SK-N-SH (cell line): ENCODE measurements at regions not wholly inside any gene's neighbourhood (a gene's known extent, or its start where the extent isn't known, plus 50 kb on each side); places are given as distances from the start of the nearest gene placed in this dataset.

Source experiments
- CTCF ChIA-PET: fragments of 300-600, 350-600 bp; formaldehyde crosslinking; extraction: SDS; loops from one replicate; lab custom pipeline; 2021; lab: Yijun Ruan, JAX
- POLR2A ChIA-PET: fragments of 350-600 bp; sonication (Branson Sonifier 250); formaldehyde crosslinking; extraction: SDS; loops from one replicate; lab custom pipeline; 2020; ENCODE audit warnings: antibody characterized with exemption, inconsistent platforms; lab: Yijun Ruan, JAX
- DNase-seq: peaks from one replicate; pipeline ENCODE4 v3.0.0; 2012
- H2AFZ ChIP-seq: fragments of 200-600 bp; sonication (generic); 2 replicates; pipeline ENCODE4 v1.8.1; 2016; ENCODE audit warnings: antibody characterized with exemption, mild to moderate bottlenecking, low read depth
- H3F3A ChIP-seq: fragments of 200-600 bp; sonication (generic); replicated peaks from 2 replicates; pipeline ENCODE3; 2016; ENCODE audit warnings: antibody characterized with exemption, mild to moderate bottlenecking; ENCODE audit not compliant: insufficient read depth
- H3K27ac ChIP-seq, 2 experiments: fragments of 200-500 bp in 1 of 2; fragments of 200-600 bp in 1 of 2; sonication (Bioruptor generic) in 1 of 2; sonication (generic), shearing (Covaris generic) in 1 of 2; 2 replicates each; pipeline versions ENCODE4 v1.5.1 to v1.6.1; 2014 to 2016; ENCODE audit warnings: low read depth in 2 of 2, inconsistent platforms in 1 of 2, low read length in 1 of 2, mild to moderate bottlenecking in 1 of 2, mixed read lengths in 1 of 2
- H3K27me3 ChIP-seq: fragments of 200-600 bp; sonication (generic), shearing (Covaris generic); 2 replicates; pipeline ENCODE4 v1.6.1; 2016; ENCODE audit warnings: mixed run types; ENCODE audit not compliant: insufficient read depth
- H3K36me3 ChIP-seq, 2 experiments: fragments of 200-500 bp in 1 of 2; fragments of 200-600 bp in 1 of 2; sonication (Bioruptor generic) in 1 of 2; sonication (generic) in 1 of 2; replicated peaks in 1 of 2; 2 replicates each; pipeline versions ENCODE3 to v1.5.1; 2014 to 2016; ENCODE audit warnings: low read length in 1 of 2, mild to moderate bottlenecking in 1 of 2; ENCODE audit not compliant: insufficient read depth in 2 of 2, control insufficient read depth in 1 of 2
- H3K4me1 ChIP-seq, 2 experiments: fragments of 200-500 bp in 1 of 2; fragments of 200-600 bp in 1 of 2; sonication (Bioruptor generic) in 1 of 2; sonication (generic), shearing (Covaris generic) in 1 of 2; 2 replicates each; pipeline versions ENCODE4 v1.5.1 to v1.6.1; 2014 to 2016; ENCODE audit warnings: low read depth in 1 of 2, low read length in 1 of 2, mixed run types in 1 of 2; ENCODE audit not compliant: insufficient read depth in 2 of 2, control insufficient read depth in 1 of 2
- H3K4me2 ChIP-seq: fragments of 200-600 bp; sonication (generic), shearing (Covaris generic); 2 replicates; pipeline ENCODE4 v1.6.1; 2017; ENCODE audit warnings: mixed run types
- H3K4me3 ChIP-seq, 2 experiments: fragments of 200-500 bp in 1 of 2; fragments of 200-600 bp in 1 of 2; sonication (Bioruptor generic) in 1 of 2; sonication (generic), shearing (Covaris generic) in 1 of 2; 2 replicates each; pipeline versions ENCODE4 v1.5.1 to v1.8.1; 2014 to 2016; ENCODE audit warnings: low read depth in 2 of 2, inconsistent platforms in 1 of 2, low read length in 1 of 2, mild to moderate bottlenecking in 1 of 2, mixed read lengths in 1 of 2, moderate library complexity in 1 of 2
- H3K79me2 ChIP-seq: fragments of 200-600 bp; sonication (generic); 2 replicates; pipeline ENCODE4 v1.8.1; 2017; ENCODE audit warnings: mild to moderate bottlenecking; ENCODE audit not compliant: insufficient read depth
- H3K9ac ChIP-seq: fragments of 200-600 bp; sonication (generic); 2 replicates; pipeline ENCODE4 v1.6.1; 2017; ENCODE audit warnings: mixed run types
- H3K9me2 ChIP-seq: fragments of 200-600 bp; sonication (generic); 2 replicates; pipeline ENCODE4 v1.6.1; 2017; ENCODE audit warnings: mixed run types
- H3K9me3 ChIP-seq: fragments of 200-600 bp; sonication (generic); 2 replicates; pipeline ENCODE4 v1.6.1; 2017; ENCODE audit warnings: mixed run types, mild to moderate bottlenecking, moderate library complexity
- H4K20me1 ChIP-seq: fragments of 200-600 bp; sonication (generic); 2 replicates; pipeline ENCODE4 v1.6.1; 2017; ENCODE audit warnings: mild to moderate bottlenecking, mixed run types; ENCODE audit not compliant: insufficient read depth
- EP300 ChIP-seq, 2 experiments: IDR thresholded peaks; 2 replicates each; pipeline versions ENCODE4 v1.4.0 to v1.6.1; 2012; ENCODE audit warnings: borderline replicate concordance in 1 of 2, low read depth in 1 of 2, low read length in 1 of 2
- FOXJ3 ChIP-seq: sonication (generic); formaldehyde crosslinking; IDR thresholded peaks from 2 replicates; pipeline ENCODE4 v1.5.1; 2020; ENCODE audit warnings: mild to moderate bottlenecking, missing genetic modification reagents
- FOXM1 ChIP-seq: IDR thresholded peaks from 2 replicates; pipeline ENCODE4 v1.4.0; 2012; ENCODE audit warnings: low read depth, mild to moderate bottlenecking
- GABPA ChIP-seq: IDR thresholded peaks from 2 replicates; pipeline ENCODE4 v1.4.0; 2012; ENCODE audit warnings: low read depth, mild to moderate bottlenecking
- MEF2A ChIP-seq: IDR thresholded peaks from 2 replicates; pipeline ENCODE4 v1.4.0; 2012; ENCODE audit warnings: low read depth, borderline replicate concordance
- RAD21 ChIP-seq: IDR thresholded peaks from 2 replicates; pipeline ENCODE4 v1.6.1; 2012; ENCODE audit warnings: mild to moderate bottlenecking, low read length
- RCOR1 ChIP-seq: fragments of 150-350 bp; IDR thresholded peaks from 2 replicates; pipeline ENCODE4 v1.6.1; 2017; ENCODE audit warnings: antibody characterized with exemption, low read length
- REST ChIP-seq: IDR thresholded peaks from 2 replicates; pipeline ENCODE4 v1.6.1; 2012; ENCODE audit warnings: mild to moderate bottlenecking, low read depth, low read length, moderate library complexity
- RFX5 ChIP-seq: IDR thresholded peaks from 2 replicates; pipeline ENCODE4 v1.6.1; 2012; ENCODE audit warnings: mild to moderate bottlenecking, improper control_type of control experiment, low read length
- TAF1 ChIP-seq: IDR thresholded peaks from 2 replicates; pipeline ENCODE4 v1.6.1; 2012; ENCODE audit warnings: low read depth, mild to moderate bottlenecking, low read length, moderate library complexity, borderline replicate concordance
- USF2 ChIP-seq: fragments of 150-350 bp; IDR thresholded peaks from 2 replicates; pipeline ENCODE4 v1.6.1; 2017; ENCODE audit warnings: antibody characterized with exemption, low read length, low read depth, borderline replicate concordance
- YY1 ChIP-seq: IDR thresholded peaks from 2 replicates; pipeline ENCODE4 v1.4.0; 2012; ENCODE audit warnings: low read depth, mild to moderate bottlenecking
- WGBS: methylation state at CpG from one replicate; pipeline ENCODE4 v1.1.6; 2017; ENCODE audit warnings: low lambda C conversion rate; 5-methylcytosine and 5-hydroxymethylcytosine counted together
- TF ChIP-seq, protein P1 (sequence below): IDR thresholded peaks from 2 replicates; pipeline ENCODE4 v1.4.0; 2012; ENCODE audit warnings: low read depth, borderline replicate concordance
- TF ChIP-seq, protein P2 (sequence below): fragments of 200-600 bp; sonication (generic); IDR thresholded peaks from 2 replicates; pipeline ENCODE4 v1.6.1; 2017; ENCODE audit warnings: antibody characterized with exemption, mild to moderate bottlenecking, moderate library complexity

DNA sequence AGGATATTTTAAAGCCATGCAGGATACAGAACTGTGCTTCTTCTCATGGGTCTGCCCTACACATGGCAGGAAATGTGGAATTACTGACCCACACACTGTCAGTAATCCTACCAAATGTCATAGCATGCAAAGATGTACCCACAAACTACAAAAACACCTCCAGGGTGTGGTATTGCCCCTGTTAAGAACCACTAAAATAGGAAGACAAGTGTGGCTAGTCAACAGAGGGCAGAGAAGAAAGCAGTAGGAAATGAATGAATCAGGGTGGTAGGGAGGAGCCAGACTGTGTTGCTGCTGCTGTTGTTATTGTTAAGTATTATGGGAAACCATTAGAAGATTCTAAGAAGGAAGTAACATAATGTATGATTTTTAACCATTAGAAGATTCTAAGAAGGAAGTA is 556.7 kb upstream of the ACVR2A start (continued):
- TF ChIP-seq, protein P1, sequence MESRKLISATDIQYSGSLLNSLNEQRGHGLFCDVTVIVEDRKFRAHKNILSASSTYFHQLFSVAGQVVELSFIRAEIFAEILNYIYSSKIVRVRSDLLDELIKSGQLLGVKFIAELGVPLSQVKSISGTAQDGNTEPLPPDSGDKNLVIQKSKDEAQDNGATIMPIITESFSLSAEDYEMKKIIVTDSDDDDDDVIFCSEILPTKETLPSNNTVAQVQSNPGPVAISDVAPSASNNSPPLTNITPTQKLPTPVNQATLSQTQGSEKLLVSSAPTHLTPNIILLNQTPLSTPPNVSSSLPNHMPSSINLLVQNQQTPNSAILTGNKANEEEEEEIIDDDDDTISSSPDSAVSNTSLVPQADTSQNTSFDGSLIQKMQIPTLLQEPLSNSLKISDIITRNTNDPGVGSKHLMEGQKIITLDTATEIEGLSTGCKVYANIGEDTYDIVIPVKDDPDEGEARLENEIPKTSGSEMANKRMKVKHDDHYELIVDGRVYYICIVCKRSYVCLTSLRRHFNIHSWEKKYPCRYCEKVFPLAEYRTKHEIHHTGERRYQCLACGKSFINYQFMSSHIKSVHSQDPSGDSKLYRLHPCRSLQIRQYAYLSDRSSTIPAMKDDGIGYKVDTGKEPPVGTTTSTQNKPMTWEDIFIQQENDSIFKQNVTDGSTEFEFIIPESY = no peak
- TF ChIP-seq FOXM1 = no peak
- no peak for TF ChIP-seq FOXJ3 (CRISPR knock-in tag)
- TF ChIP-seq RAD21 = no peak

DNA sequence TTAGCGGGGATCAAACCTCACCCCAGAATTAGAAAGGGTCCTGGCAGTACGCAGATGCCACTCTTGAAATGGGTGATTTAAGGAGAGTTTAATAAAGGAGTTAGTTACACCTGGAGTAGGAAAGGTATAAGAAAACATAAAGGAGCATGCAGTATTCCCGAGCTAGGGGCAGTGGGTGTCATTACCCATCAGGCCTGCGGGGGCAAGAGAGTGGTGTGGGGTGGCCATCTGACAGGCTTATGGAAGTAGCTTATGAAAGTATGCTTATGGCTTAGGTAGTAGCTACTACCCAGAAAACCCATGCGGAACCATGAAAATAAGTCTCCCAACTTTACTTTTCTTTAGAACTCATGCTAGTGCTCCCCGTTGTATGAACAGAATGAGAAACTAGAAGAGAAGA is 568.9 kb upstream of the ACVR2A start:
- H4K20me1 ChIP-seq = no peaks in the 10 kb centered on the region
- H2AFZ ChIP-seq = no peak overlapping the region
- no peaks in the 10 kb centered on the region for H3K36me3 ChIP-seq
- H3K27ac ChIP-seq = no peak overlapping the region
- POLR2A ChIA-PET = no interaction called here
- H3K4me1 ChIP-seq = no peaks in the 10 kb centered on the region
- H3F3A ChIP-seq = no peaks in the 10 kb centered on the region
- CTCF ChIA-PET = no interaction called here
- H3K9ac ChIP-seq = no peak overlapping the region
- no peak overlapping the region for H3K4me2 ChIP-seq
- no peak overlapping the region for H3K4me3 ChIP-seq
- WGBS = 14% methylated on average over 6 of the region's 6 CpGs
- no peaks in the 10 kb centered on the region for H3K9me2 ChIP-seq
- no peaks in the 10 kb centered on the region for H3K79me2 ChIP-seq
- no peaks in the 10 kb centered on the region for H3K9me3 ChIP-seq
- TF ChIP-seq EP300 (IDR thresholded peaks at IDR 0.05; ENCODE audit: borderline replicate concordance in 1 of 2, low read depth in 1 of 2, low read length in 1 of 2) = no peak
- no peak for TF ChIP-seq GABPA
- TF ChIP-seq RAD21 = no peak
- TF ChIP-seq MEF2A = no peak
- no peak for TF ChIP-seq TAF1
- TF ChIP-seq YY1 = no peak
- no peak for TF ChIP-seq RCOR1
- TF ChIP-seq RFX5 = no peak
- TF ChIP-seq, protein P2, sequence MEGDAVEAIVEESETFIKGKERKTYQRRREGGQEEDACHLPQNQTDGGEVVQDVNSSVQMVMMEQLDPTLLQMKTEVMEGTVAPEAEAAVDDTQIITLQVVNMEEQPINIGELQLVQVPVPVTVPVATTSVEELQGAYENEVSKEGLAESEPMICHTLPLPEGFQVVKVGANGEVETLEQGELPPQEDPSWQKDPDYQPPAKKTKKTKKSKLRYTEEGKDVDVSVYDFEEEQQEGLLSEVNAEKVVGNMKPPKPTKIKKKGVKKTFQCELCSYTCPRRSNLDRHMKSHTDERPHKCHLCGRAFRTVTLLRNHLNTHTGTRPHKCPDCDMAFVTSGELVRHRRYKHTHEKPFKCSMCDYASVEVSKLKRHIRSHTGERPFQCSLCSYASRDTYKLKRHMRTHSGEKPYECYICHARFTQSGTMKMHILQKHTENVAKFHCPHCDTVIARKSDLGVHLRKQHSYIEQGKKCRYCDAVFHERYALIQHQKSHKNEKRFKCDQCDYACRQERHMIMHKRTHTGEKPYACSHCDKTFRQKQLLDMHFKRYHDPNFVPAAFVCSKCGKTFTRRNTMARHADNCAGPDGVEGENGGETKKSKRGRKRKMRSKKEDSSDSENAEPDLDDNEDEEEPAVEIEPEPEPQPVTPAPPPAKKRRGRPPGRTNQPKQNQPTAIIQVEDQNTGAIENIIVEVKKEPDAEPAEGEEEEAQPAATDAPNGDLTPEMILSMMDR = no peak
- no peak for TF ChIP-seq USF2
- TF ChIP-seq REST = no peak
- TF ChIP-seq, all 33 proteins: peak for 0
- no peak for DNase-seq
- H3K27me3 ChIP-seq = no peaks in the 10 kb centered on the region
